Natural killer cell (primary cell): ENCODE measurements at regions not wholly inside any gene's neighbourhood (a gene's known extent, or its start where the extent isn't known, plus 50 kb on each side); places are given as distances from the start of the nearest gene placed in this dataset.

ENCODE experiments used
- ATAC-seq, 3 donors: fragments of 150-1000 bp in 2 of 3; fragments of 200-7000 bp in 1 of 3; cut with Tn5 transposase; 1 replicate in 1 of 3; 2 replicates in 2 of 3; pipeline ENCODE4 v1.10.0; 2021; ENCODE audit warnings: mild to moderate bottlenecking in 2 of 3, moderate library complexity in 2 of 3
- DNase-seq, 2 donors: peaks; one replicate each; pipeline versions ENCODE4 v3.0.0 to v3.0.0-alpha.2; 2013 to 2021; ENCODE audit warnings: mixed read lengths in 1 of 2
- H3K27ac ChIP-seq: one replicate; pipeline ENCODE4 v1.5.1; 2013; ENCODE audit warnings: mild to moderate bottlenecking, low read length
- H3K27me3 ChIP-seq: one replicate; pipeline ENCODE4 v1.6.1; 2013; ENCODE audit warnings: low read length; ENCODE audit not compliant: control insufficient read depth, insufficient read depth
- H3K36me3 ChIP-seq: one replicate; pipeline ENCODE4 v1.6.1; 2013; ENCODE audit warnings: low read length; ENCODE audit not compliant: control insufficient read depth, insufficient read depth
- H3K4me1 ChIP-seq: one replicate; pipeline ENCODE4 v1.6.1; 2013; ENCODE audit warnings: low read length; ENCODE audit not compliant: control insufficient read depth, insufficient read depth
- H3K4me3 ChIP-seq: one replicate; pipeline ENCODE4 v1.5.1; 2013; ENCODE audit warnings: low read length
- H3K9me3 ChIP-seq: one replicate; pipeline ENCODE4 v1.6.1; 2013; ENCODE audit warnings: low read length; ENCODE audit not compliant: control insufficient read depth, insufficient read depth
- H3K27ac Mint-ChIP-seq, 2 donors: one replicate each; pipeline ENCODE4 v1.8.0; 2022; ENCODE audit warnings: mild to moderate bottlenecking in 2 of 2, mixed read lengths in 2 of 2, moderate library complexity in 1 of 2
- H3K27me3 Mint-ChIP-seq, 2 donors: one replicate each; pipeline ENCODE4 v1.8.0; 2022; ENCODE audit warnings: low read depth in 2 of 2, mixed read lengths in 2 of 2
- H3K36me3 Mint-ChIP-seq: one replicate; pipeline ENCODE4 v1.8.0; 2022; ENCODE audit warnings: mixed read lengths
- H3K4me1 Mint-ChIP-seq, 2 donors: one replicate each; pipeline ENCODE4 v1.8.0; 2022; ENCODE audit warnings: mixed read lengths in 2 of 2
- H3K4me3 Mint-ChIP-seq: one replicate; pipeline ENCODE4 v1.8.0; 2022; ENCODE audit warnings: mild to moderate bottlenecking, moderate library complexity, mixed read lengths
- H3K9me3 Mint-ChIP-seq, 2 donors: one replicate each; pipeline ENCODE4 v1.8.0; 2022; ENCODE audit warnings: mixed read lengths in 2 of 2
- CTCF ChIP-seq: fragments of 200-600 bp; IDR thresholded peaks from one replicate; pipeline ENCODE4 v1.8.0; 2022; ENCODE audit warnings: antibody characterized with exemption
- WGBS: methylation state at CpG from one replicate; pipeline ENCODE4 v1.1.7; 2013; ENCODE audit warnings: missing lambda C conversion rate; ENCODE audit not compliant: insufficient coverage; 5-methylcytosine and 5-hydroxymethylcytosine counted together
- intact Hi-C: fragments of 100-400 bp; cut with micrococcal nuclease; formaldehyde crosslinking; loops from one replicate; pipeline ENCODE4 v1.14.2; 2022

DNA sequence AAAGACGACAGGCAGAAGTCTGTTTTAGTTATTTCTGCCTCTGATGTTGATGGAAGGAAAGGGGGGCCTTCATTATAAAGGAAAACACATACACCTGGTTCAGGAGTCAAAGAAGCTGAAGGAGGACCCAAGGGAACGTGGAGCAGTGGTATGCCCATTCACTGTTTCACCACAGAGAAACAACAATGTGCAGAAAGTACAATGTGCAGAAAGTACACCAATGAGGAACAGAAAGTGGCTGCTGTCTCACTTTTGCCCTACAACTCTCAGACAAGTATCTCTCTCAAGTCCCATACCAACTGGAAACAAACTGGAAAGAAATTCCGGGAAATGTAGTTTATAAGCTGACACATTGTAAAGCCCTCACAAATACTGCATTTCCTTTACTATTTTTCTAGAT, 564.5 kb downstream of the TRAM1L1 start:
- H3K9me3 Mint-ChIP-seq, result peaks cover 8 to 20% of the 10 kb centered on the region in 2 donors
- no peaks in the 10 kb centered on the region for H3K36me3 ChIP-seq
- ATAC-seq, result no peak
- no peak overlapping the region for H3K4me3 Mint-ChIP-seq
- H3K27me3 Mint-ChIP-seq, result no peaks in the 10 kb centered on the region
- H3K4me1 Mint-ChIP-seq, result no peaks in the 10 kb centered on the region
- no peak for TF ChIP-seq CTCF
- H3K4me3 ChIP-seq, result no peak overlapping the region
- DNase-seq, result no peak
- 78% methylated on average over 3 of the region's 3 CpGs for WGBS
- H3K27me3 ChIP-seq, result no peaks in the 10 kb centered on the region
- H3K27ac Mint-ChIP-seq, result no peak overlapping the region
- H3K36me3 Mint-ChIP-seq, result no peaks in the 10 kb centered on the region
- H3K4me1 ChIP-seq, result no peaks in the 10 kb centered on the region
- peaks cover 26% of the 10 kb centered on the region for H3K9me3 ChIP-seq
- intact Hi-C loops, result no loop called here
- H3K27ac ChIP-seq, result no peak overlapping the region

GRCh38 chr4:116516711-116517110, 568.7 kb downstream of the TRAM1L1 start:
- no peak for DNase-seq
- Mint-ChIP-seq H3K4me3 (no peak overlapping the region), H3K9me3 (peaks cover 14 to 29% of the 10 kb centered on the region in 2 donors), H3K36me3 (no peaks in the 10 kb centered on the region), H3K27ac (no peak overlapping the region), H3K4me1 (no peaks in the 10 kb centered on the region), H3K27me3 (no peaks in the 10 kb centered on the region)
- H3K36me3 ChIP-seq, result no peaks in the 10 kb centered on the region
- no peak overlapping the region for H3K4me3 ChIP-seq
- ATAC-seq, result no peak
- no peaks in the 10 kb centered on the region for H3K27me3 ChIP-seq
- H3K27ac ChIP-seq, result no peak overlapping the region
- H3K4me1 ChIP-seq, result no peaks in the 10 kb centered on the region
- H3K9me3 ChIP-seq, result peaks cover 26% of the 10 kb centered on the region
- TF ChIP-seq CTCF, result no peak
- intact Hi-C loops, result no loop called here
- WGBS, result 84% methylated on average over 2 of the region's 2 CpGs

DNA sequence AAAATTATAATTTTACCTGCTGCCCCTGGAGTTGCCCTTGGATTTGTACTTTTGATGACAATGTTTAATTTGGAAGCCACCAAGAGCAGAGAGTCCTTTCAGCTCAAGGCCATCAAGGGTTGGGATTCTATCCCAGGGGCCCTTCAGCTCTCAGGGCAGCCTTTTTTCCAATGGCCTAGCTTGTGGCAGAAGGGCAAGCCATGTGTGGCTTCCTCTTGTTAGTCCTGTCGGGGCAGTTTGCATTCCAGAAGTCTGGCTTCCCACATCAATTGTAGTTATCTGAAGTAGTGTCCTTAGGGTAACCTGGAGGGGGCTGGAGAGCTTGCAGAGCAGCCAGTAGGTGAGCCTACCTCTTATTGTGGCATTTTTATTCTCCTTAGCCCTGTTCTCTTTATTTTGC, 569.4 kb downstream of the TRAM1L1 start:
- DNase-seq (no peak), ATAC-seq (no peak)
- Mint-ChIP-seq H3K9me3 (peaks cover 17 to 31% of the 10 kb centered on the region in 2 donors), H3K27me3 (no peaks in the 10 kb centered on the region), H3K4me1 (no peaks in the 10 kb centered on the region), H3K4me3 (no peak overlapping the region), H3K36me3 (no peaks in the 10 kb centered on the region), H3K27ac (no peak overlapping the region)
- intact Hi-C loops, result no loop called here
- Histone ChIP-seq H3K36me3 (no peaks in the 10 kb centered on the region), H3K27ac (no peak overlapping the region), H3K9me3 (peaks cover 26% of the 10 kb centered on the region), H3K4me1 (no peaks in the 10 kb centered on the region), H3K27me3 (no peaks in the 10 kb centered on the region), H3K4me3 (no peak overlapping the region)
- WGBS, result 67% methylated on average over 1 of the region's 1 CpG
- no peak for TF ChIP-seq CTCF

- ATAC-seq, result no peak
- Mint-ChIP-seq H3K27me3 (no peaks in the 10 kb centered on the region), H3K27ac (no peak overlapping the region), H3K36me3 (no peaks in the 10 kb centered on the region), H3K4me3 (no peak overlapping the region), H3K9me3 (peaks cover 12 to 25% of the 10 kb centered on the region in 2 donors), H3K4me1 (no peaks in the 10 kb centered on the region)
- peaks cover 20% of the 10 kb centered on the region for H3K9me3 ChIP-seq
- no peak overlapping the region for H3K4me3 ChIP-seq
- DNase-seq, result no peak
- 84% methylated on average over 3 of the region's 3 CpGs for WGBS
- no peaks in the 10 kb centered on the region for H3K36me3 ChIP-seq
- H3K4me1 ChIP-seq, result no peaks in the 10 kb centered on the region
- H3K27ac ChIP-seq, result no peak overlapping the region
- intact Hi-C loops, result no loop called here
- no peak for TF ChIP-seq CTCF
- H3K27me3 ChIP-seq, result no peaks in the 10 kb centered on the region
Measured at GRCh38 chr4:116512552-116512951, 572.8 kb downstream of the TRAM1L1 start.
